ENCODE measurements at regions not wholly inside any gene's neighbourhood (a gene's known extent, or its start where the extent isn't known, plus 50 kb on each side); places are given as distances from the start of the nearest gene placed in this dataset.

- TF ChIP-seq POLR2A (IDR thresholded peaks at IDR 0.05; ENCODE audit: low read length) = no peak
- no peak for TF ChIP-seq GATA1 (IDR thresholded peaks at IDR 0.05; ENCODE audit: low read depth, low read length)
These were observed 232.0 kb upstream of the TENM4 start for GRCh38 chr11:79672786-79673185.
